Fibroblast of villous mesenchyme (primary cell): ENCODE measurements at regions not wholly inside any gene's neighbourhood (a gene's known extent, or its start where the extent isn't known, plus 50 kb on each side); places are given as distances from the start of the nearest gene placed in this dataset.

ENCODE experiments used
- DNase-seq: peaks from one replicate; pipeline ENCODE4 v3.0.0-alpha.2; 2010; ENCODE audit warnings: low read depth
- H3K4me3 ChIP-seq: 2 replicates; pipeline ENCODE4 v1.5.1; 2011; ENCODE audit warnings: low read depth, mild to moderate bottlenecking, low read length
- TF ChIP-seq, protein P1 (sequence below): IDR thresholded peaks from 2 replicates; pipeline ENCODE4 v1.5.1; 2012; ENCODE audit warnings: low read depth, mild to moderate bottlenecking, low read length; ENCODE audit not compliant: insufficient read depth

DNA sequence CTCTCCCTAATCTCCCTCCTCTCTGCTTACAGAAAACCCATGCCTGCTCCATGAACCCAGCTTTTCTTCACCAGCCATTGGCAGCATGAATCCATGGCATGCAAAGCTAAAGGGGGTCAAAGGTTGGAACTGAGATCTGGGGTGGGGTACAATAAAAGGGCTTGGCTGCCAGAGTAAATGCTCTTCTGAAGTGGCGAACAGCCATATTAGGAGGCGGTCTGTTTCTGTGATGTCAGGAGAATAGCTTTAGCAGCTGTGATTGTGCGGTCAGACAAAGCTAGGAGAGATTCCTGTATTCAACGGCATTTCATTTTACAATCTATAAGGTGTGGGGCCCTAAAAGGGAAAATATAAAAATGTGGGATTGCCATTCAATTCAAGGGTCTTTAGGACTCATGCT, 71.7 kb upstream of the TMPRSS2 start:
- no peak for DNase-seq
- no peak overlapping the region for H3K4me3 ChIP-seq
- TF ChIP-seq, protein P1, sequence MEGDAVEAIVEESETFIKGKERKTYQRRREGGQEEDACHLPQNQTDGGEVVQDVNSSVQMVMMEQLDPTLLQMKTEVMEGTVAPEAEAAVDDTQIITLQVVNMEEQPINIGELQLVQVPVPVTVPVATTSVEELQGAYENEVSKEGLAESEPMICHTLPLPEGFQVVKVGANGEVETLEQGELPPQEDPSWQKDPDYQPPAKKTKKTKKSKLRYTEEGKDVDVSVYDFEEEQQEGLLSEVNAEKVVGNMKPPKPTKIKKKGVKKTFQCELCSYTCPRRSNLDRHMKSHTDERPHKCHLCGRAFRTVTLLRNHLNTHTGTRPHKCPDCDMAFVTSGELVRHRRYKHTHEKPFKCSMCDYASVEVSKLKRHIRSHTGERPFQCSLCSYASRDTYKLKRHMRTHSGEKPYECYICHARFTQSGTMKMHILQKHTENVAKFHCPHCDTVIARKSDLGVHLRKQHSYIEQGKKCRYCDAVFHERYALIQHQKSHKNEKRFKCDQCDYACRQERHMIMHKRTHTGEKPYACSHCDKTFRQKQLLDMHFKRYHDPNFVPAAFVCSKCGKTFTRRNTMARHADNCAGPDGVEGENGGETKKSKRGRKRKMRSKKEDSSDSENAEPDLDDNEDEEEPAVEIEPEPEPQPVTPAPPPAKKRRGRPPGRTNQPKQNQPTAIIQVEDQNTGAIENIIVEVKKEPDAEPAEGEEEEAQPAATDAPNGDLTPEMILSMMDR, result no peak

GRCh38 chr21:41578716-41579115, 70.8 kb upstream of the TMPRSS2 start:
- no peak for DNase-seq
- H3K4me3 ChIP-seq, result no peak overlapping the region
- TF ChIP-seq, protein P1, result no peak

DNA sequence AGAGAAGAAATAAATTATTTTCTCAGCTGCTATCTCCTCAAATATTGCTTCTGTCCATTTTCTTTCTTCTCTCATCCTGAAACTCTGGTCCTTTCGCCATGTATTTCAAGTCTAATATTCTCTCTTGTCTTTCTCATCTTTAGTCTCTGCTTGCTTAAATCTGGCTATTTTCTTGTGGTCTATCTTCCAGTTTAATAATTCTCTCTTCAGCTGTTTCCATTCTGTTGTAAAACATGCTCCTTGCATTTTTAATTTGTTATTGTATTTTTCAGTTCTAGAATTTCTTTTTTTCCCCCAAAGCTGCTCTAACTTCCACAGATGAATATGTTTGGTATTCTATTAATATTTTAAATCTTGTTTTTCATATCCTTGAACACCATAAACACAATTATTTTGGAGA, 70.1 kb upstream of the TMPRSS2 start:
- DNase-seq, result no peak
- H3K4me3 ChIP-seq, result no peak overlapping the region
- TF ChIP-seq, protein P1, result no peak

DNA sequence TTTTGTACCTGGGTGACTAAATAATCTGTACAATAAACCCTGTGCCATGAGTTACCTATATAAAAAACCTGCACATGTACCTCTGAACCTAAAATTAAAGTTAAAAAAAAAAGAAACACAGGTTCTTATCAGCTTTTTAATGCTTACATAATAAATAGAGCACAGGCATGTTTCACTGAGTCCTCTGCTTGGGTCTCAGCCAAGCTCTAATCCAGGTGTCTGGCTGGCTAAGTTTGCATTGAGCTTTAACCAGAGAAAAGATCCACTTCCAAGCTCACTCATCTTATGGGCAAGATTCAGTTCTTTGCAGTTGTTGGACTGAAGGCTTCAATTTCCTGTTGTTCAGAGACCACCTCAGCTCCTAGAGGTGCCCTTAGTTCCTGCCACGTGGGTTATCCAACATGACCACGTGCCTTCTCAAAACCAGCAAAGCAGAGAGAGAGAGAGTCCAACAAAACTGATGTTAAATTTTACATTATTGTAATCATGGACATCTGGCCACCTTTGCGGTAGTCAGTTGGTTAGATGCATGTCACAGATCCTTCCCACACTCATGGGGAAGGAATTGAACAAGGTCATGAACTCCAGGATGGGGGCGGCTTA, 68.2 kb upstream of the TMPRSS2 start:
- TF ChIP-seq, protein P1, result no peak
- no peak overlapping the region for H3K4me3 ChIP-seq
- DNase-seq, result no peak

DNA sequence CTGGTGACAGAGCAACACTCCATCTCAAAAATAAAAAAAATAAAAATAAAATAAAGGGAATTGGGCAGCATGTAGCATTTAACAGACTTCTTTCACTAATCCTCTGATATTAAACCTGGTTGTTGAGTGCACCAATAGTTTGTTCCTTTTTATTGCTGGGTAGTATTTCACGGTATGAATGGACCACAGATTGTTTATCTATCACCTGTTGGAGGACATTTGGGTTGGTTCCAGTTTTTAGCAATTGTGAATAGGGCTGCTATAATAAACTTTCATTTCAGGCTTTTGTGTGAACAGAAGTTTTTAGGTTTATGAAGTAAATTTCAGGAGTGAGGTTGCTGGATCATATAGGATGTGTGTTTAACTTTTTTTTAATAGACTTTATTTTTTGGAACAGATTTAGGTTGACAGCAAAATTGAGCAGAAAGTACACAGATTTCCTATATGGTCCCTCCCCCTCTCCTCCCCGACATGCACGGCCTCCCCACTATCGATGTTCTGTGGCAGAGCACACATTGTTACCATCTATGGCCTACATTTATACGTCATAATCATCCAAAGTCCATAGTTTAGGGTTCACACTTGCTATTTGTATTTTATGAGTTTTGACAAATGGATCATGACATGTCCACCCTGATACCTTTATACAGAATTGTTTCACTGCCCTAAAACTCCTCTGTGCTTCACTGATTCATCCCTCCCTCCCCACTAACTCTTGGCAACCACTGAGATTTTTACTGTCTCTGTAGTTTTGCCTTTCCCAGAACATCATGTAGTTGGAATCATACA, 66.1 kb upstream of the TMPRSS2 start:
- TF ChIP-seq, protein P1, result no peak
- no peak for DNase-seq
- H3K4me3 ChIP-seq, result no peak overlapping the region

- TF ChIP-seq, protein P1, result no peak
- DNase-seq, result no peak
- no peak overlapping the region for H3K4me3 ChIP-seq
Measured at GRCh38 chr21:41571938-41572510, 64.1 kb upstream of the TMPRSS2 start.
